HS-5 (cell line): ENCODE measurements at regions not wholly inside any gene's neighbourhood (a gene's known extent, or its start where the extent isn't known, plus 50 kb on each side); places are given as distances from the start of the nearest gene placed in this dataset.

Source experiments
- DNase-seq: peaks from one replicate; pipeline ENCODE4 v3.0.0-alpha.2; 2012; ENCODE audit warnings: low read depth

DNA sequence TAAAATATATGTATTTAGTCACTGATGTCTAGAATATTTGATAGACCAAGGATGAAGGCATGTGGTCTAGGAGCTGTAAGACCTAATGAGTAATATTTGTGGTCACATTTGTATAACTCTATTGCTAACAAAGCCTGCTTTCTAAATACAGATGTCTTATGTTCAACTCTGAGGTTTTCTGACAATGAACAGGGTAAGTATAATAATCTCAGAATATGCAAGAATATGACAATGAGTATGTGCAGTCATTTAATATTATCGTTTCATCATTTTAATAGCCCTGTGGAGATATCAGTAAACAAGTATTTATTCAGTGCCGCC, 389.6 kb downstream of the LRIG3 start:
- DNase-seq: peak; percentile 53

DNA sequence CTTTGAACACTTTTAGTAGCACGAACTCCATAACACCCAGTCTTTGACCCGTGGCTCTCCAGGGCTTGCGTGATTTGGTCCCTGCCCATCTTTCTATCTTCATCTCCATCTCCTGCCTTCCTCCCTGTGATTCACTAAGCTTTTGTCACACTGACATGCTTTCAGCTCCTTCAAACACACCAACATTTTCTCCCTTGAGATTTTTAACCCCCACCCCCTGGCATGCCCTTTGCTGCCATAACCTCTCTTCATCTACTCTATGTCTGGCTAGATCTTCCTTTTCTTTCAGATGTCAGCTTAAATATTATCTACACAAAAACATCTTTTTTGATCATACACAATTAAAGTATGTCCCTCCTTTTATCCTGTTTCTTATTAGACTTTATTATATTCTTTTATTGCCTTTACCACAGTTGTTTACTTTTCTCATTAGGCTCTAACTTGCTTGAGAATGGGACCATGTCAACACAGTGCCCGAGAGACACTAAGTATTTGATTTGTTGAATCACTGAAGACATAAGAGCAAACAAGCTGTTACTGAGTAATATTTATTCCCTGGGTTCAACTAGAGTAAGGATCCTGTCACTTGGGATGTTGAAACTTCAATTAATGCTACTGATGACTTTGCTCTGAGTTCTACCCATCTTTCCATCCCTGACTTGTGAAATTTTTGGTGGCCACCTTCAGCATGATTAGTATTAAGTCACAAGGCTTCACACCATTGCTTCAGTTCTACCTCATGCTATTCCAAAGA, 387.3 kb downstream of the LRIG3 start:
- no peak for DNase-seq

DNA sequence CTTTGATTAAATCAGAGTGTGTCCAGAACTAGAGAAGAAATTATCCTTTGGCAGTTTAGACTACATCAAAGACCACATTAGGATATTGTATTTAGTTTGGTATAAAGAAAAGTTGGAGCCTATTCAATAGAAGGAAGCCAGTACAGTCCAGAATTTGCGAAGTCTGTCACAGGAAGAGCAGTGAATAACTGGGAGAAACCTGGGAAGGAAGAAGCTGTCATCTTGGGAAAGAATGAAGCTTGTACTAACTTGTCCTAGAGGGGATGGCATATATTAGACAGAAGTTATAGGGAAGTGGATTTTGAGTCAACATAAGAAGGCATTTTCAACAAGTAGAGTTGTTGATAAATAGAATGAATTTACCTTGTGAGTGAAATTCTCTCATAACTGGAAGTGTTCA, 386.7 kb downstream of the LRIG3 start:
- DNase-seq: no peak

DNA sequence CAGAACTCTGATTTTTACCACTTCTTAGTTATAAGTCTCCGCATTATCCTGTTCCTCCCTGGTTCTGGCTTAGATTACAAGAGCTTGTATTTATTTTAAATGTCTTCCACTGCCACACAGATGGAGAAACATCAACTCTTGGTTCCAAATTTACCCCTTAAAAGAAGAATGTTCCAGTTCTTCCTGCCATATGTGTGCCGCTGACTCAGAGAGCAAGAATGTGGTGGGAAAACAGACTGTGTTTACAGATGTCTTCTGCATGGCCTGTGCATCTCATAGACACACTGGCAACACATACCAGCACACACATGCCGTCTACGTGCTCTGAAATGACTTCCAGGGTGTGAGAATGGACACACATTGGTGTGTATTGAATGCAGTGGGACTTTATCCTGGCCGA, 383.0 kb downstream of the LRIG3 start:
- DNase-seq: peak; percentile 53

DNA sequence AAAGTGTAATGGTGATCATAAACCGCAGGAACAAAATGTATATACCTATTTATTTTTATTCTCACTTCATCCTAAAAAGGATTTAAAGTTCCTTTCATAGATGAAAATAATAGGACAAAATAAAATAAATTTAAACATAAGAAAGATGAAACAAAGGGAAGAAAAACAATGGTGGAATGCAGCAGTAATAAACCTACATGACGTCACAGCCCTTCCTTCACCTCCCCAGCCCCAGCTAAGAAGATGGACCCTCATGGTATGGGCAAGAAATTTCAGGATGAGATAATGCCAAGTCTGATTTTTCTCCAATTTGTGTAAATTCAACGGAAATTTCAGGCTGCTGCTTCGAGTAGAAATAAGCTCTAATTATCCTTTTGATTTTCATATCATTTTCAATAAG, 381.0 kb downstream of the LRIG3 start:
- DNase-seq: no peak

DNA sequence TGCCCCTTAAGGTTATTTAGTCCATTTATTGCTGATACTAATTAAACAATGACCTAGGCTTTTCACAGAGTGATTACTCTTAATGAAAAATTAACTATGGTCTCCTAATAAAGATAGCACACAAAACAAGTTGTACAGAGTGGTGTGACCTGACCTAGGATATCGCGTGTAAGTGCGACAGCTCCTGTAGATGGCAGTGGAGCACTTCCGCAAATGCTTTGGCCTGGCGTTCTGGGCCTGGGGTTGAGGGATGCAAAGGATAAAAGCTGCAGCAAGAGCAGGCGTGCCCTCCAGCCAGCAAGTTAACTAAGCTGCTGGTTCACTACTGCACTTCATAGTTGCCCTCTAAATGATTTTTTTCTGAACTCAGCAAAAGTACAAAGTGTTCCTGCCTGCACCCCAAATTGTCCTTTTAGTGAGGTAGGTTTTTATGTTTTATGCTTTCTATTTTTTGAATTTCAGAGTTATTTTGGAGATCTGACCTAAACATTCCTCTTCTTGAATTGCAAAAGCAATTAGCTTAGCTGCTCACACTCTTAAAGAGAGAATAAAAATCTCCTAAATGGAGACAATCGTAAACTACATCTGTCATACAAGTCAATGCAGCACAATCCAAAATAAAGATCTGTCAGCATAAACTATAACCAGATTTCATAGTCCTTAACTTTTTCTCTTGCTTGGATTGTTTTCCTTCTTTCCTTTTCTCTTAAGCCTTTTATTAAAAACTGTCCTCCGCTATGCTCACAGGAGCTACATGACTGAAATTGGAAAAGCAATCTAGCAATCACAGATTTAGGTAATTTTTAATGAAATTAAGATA, 379.6 kb downstream of the LRIG3 start:
- DNase-seq: no peak

DNA sequence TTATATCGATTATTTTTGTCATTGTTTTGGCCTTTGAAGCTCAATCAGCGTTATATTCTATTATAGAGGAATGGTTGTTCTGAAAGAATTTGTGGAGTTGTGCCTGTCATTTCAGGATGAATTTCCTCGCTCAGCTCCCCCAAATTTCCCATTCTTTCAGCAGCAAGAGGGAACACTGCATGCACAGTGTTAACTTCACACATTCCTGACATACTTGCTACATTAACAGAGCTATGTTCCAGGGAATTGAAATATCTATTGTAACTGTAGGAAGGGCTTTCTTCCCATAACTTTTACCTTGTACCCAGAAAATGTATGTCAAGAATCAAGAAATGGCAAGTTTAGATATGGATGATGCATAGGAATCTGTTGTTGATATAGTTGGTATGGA, 379.0 kb downstream of the LRIG3 start:
- no peak for DNase-seq

DNA sequence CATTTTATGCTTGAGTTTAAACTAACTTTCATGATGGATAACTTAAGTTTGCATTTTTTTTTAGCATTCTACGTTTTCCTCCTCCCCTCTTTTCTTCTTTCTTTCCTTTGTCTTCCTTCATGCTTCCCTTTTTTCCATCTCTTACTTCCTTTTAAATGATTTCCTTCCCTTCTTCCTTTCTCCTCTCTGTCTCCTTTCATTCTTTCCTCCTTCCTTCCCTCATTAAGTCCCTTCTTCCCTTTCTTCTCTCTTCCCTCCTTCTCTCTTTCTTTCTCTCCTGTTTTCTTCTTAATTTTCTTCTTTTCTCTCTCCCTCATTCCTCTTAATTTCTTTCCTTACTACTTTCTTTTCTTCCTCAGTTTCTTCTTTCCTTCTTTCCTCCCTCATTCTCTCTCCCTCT, 376.0 kb downstream of the LRIG3 start:
- DNase-seq: no peak

DNA sequence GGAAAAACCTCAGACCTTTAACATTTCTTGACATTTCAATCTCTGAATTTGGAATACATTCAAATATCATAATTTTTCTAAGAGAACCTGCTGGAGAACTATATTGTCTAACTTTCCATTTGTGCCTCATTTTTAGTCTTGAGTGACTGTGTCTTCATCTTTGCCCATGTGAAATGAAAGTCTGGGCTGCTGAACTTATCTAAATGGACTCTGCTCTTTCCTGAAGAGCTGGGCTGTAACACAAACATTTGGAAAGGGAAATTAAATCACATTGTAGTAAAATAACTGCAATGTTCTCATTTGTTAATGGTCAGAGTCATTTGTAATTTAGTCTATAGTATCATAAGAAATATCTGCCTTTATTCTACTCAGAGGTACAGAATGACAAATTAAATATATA, 373.1 kb downstream of the LRIG3 start:
- no peak for DNase-seq

DNA sequence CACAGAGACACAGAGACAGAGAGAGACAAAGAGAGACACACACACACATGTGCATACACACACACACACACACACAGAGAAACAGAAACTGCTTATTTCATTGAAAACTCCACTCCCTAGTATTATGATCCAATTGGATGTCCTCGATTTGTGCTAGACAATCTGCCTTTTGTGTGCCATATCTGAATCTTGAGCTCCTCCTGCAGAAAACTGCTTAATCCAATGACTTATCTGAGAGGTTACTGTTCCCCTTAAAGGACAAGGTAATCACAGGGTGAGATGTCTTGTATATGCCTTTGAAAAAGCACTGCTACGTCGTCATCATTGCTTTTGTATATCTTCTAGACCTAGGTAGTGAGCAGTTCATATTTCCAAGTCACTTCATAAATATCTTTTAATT, 371.5 kb downstream of the LRIG3 start:
- no peak for DNase-seq

DNA sequence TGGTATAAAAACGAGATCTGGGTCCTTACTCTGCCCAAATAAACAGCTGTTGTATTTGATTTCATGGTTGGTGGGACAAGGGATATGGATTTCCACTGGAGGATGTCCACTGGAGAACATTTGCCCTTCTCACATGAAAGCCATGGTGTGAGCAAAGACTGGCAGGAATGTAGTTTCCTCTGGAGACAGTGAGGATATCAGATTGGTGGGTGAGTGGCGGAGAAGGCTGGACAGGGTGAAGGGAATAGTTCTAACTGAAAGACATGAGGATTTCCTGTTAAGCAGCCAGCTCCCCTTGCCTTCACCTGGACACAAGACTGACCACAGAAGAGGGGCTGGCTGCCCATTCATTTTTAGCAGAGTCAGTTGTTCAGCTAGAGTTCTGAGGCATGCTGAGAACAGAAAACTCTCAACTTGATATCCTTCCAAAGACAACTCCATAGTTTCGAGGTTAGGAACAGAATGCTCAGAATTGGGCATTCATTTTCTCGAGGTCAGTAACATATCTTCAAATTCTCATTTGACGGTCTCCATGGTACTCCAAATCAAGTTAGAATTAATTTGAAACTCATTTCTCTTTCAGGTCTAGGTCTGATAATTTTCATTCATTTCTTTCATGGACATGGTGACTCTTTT, 365.7 kb downstream of the LRIG3 start:
- no peak for DNase-seq

DNA sequence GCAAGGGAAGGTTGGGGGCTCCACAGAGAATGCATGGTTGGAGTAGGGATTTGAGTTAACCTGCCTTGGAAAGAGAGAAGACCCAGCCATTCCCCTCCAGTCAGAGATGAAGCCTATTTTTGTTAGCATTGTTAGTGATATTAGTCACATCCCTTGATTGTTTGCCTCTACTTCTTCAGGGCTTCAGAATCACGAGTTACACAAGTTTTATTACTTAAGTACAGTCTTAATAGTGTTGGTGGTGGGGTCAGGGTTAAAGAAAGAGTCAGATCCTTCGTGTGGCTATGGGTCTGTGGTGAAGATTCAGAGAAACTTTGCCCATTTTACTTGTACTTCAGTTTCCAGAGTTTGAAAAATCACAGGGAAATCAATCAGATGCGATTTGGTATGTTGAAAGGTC, 363.1 kb downstream of the LRIG3 start:
- no peak for DNase-seq

DNA sequence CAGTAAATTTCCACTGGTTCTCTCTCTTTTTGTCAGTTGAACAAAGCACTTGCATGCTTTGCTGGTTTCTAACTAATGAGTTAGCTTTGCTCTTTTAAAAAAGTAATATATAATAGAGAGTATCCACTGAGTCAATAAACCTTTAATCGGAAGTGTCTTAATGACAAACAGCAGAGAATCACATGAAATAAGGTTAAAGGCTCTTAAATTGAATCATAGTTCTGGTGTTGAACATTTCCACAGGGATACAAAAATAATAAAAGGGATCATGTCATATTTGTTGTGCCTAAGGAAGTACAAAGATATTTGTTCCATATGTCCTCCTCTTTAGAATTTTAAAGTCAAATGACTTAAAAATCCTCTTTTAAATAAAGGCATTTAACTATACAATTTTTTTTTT, 362.6 kb downstream of the LRIG3 start:
- no peak for DNase-seq

DNA sequence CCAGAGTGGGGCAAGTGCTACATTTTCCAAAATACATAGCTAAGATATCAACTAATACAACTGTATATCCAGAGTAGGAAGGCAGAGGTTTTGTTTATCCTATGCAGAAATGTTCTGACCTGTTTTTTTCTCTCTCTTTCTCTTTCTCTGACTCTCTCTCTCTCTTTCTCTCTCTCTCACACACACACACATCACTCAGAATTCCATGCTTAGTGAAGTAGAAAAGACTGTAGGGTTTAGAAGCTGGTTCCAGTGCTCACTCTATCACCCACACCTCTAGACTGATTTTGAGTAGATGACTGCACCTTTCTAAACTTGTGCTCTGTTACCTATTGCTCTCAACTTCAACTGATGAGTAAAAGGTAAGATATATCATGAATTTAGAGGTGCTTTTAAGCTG, 356.7 kb downstream of the LRIG3 start:
- no peak for DNase-seq

DNA sequence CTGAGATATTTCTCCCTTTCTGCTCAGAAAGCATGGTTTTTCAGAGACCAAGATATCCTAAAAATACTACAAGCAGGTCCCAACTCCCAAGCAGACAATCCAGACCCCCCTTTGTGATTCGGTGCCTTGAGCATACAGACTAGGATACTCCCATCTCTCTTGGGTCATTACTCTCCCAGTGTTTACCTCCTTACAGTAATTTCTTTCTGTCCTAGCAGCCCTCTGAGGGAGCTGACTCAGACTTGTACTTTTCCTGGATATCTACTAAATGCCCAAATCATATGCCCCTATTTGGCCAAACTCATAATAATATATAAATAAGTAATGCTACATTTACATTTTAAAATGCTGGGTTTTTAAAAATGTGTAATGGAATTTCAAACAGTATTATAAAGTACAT, 355.6 kb downstream of the LRIG3 start:
- DNase-seq: no peak

DNA sequence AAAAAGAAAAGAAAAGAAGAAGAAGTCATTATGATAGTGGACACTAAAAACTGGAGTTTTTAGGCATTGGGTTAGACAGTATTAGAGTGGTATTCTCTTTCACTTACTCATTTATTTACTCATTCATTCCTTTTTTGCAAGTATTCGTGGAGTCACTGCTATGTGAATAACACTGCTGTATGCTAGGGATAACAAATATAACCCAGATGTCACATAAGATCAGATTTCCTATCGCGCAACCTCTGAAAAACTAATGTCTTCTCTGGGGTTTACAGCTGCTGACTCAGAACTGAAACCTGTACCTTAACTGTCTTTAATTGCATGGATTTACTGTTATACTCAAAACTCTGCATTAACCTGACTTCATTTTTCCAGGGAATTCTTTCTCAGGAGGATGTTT, 353.7 kb downstream of the LRIG3 start:
- peak; percentile 68 for DNase-seq

DNA sequence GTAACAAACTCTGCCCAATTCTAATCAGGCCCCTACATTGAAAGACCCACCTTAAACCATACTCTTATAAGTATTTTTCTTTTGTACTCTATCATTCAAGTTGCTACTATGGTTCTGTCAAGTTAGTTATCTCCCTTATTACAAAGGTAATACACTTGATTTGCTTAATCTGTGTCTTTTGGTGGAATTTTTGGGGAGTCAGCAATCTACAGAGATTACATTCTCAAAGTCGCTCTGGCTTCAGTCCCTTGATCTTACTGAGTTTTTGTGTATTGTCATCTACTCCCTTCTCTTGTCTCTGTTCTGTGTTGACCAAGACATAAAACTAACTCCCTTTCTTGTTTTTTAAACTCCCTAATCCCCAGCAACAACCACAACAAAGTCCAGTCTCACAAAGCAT, 353.1 kb downstream of the LRIG3 start:
- no peak for DNase-seq

DNA sequence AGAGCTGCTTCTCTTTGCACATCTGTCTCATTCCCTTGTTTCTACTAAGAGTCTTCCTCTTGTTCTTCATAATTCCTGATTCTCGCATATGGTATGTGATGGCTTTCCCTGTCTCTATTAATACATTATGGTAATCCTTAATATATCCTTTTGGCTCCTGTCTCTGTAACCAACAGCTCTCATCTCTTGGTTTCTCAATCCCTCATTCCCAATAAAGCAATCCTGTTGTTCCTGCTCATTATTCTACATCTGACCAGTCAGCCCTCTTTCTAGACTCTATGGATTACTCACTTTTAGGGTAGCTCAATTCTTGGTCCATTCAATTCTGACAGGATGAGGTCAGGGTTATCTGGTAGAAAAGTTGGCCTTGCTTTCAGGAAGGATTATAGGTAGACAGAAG, 349.9 kb downstream of the LRIG3 start:
- DNase-seq: no peak

DNA sequence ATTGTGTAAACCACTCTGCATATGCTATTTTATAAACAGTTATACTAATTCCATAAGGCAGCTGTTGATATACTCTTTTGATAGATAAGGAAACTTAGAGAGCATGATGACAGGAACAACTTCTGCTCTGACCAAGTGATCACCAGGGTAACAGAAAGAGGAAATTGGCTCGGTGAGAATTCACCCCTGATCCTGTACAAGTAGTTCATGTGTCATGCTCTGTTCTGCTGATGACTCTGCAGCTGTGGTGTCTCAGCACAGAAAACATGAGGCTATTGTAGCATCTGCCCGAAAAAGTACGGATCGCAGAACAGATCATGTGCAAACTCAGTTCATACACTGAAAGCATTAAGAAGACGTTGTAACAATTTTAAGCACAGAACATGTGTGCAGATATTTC, 345.0 kb downstream of the LRIG3 start:
- no peak for DNase-seq

DNA sequence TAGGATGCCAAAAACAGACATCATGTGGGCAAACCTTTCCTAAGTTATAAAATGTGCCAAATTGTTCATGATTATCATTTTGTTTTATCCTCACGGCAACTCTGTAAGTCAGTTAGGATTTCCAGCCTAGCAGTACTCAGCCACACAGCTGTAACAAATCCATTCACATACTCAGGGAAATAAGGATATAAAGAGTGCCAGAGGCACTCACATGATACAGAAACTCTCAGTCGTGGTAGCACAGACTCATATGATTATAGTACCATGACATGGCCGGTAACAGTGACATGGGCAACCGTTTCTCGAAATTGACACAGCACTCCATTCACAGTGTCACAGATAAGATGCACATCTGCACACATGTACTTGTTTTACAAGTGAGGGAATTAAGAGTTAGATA, 344.2 kb downstream of the LRIG3 start:
- no peak for DNase-seq

DNA sequence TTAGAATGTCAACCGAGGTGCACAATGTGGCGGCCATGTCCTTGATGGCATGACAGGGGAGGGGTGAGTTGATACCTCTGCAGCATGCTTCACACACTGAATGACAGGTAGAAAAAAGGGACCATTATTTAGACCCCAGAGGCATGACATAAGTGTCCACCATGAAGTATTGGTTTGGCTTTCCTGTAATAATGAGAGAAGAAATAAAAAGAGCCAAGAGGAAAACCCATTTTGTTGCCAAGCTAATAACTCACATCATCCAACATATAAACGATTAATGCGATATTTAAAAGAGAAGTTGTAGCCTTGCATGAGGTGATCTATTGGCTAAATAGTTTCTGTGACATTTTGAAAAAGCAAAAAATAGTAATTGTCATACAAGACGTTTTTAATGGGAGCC, 343.4 kb downstream of the LRIG3 start:
- no peak for DNase-seq

DNA sequence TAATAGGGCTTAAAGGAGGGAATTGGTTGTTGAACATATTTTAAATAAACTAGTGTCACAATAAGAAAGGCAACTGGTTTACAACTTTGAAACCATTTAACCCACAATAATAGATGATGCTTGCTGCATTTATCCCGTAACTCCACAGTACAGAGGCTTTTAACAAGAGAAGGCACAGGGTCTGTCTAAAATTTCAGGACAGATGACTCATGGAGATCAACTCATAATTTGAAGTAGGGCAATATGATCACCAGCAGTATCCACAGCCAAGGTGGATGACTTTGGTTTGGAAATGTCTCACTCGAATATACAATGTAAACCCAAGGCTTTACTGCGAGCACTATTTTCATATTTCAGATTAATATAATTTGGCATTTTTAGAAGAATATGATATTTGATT, 340.2 kb downstream of the LRIG3 start:
- DNase-seq: no peak

DNA sequence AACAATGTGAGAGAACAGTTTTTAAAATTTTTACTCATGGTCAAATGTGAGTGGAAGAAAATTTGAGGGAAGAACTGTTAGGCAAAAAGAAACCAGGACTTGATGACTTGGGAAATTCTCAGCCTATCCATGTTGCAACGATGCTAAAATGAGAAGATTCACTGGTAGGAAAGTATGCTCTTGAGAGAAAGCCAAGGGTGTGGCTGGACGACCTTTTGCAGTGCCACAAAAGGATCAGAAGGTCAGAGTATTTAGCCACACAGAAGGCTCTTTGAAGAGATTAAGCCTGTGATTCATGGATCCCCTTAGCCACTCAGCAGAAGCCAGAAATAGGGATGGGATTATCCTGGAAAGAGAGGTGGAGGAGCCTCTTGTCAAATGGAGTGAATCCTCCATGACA, 336.8 kb downstream of the LRIG3 start:
- DNase-seq: no peak

DNA sequence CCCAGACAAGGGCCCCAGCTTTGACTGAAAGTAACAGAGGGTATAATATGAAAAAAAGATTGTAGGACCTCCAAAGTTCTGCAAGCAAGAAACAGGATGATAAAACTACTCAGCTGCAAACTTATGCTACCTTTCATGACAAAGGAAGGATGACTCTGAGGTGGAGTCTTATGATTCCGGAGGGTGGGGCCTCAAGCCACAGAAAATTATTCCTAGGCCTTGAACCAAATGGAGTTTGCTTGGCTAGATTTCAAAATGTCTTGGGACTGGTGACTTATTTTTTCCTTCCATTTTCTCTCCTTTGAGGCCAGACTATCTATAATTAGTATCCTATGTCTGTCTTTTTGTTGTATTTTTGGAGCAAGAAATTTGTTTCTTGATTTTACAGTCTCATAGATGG, 336.4 kb downstream of the LRIG3 start:
- DNase-seq: no peak
